Stomach (tissue), 8 donors: ENCODE measurements at regions not wholly inside any gene's neighbourhood (a gene's known extent, or its start where the extent isn't known, plus 50 kb on each side); places are given as distances from the start of the nearest gene placed in this dataset.

Source experiments
- DNase-seq, 2 donors: peaks; one replicate each; pipeline versions ENCODE4 v3.0.0 to v3.0.0-alpha.2; 2013 to 2019
- H3K27ac ChIP-seq, 5 donors: fragments of 200-600 bp in 4 of 5; sonication (generic) in 4 of 5; one replicate each; pipeline ENCODE4 v1.5.1; 2013 to 2019; ENCODE audit warnings: mild to moderate bottlenecking in 1 of 5, moderate library complexity in 1 of 5
- H3K27me3 ChIP-seq, 3 donors: fragments of 200-600 bp; sonication (generic); one replicate each; pipeline ENCODE4 v1.5.1; 2017 to 2019; ENCODE audit warnings: mixed run types in 1 of 3
- H3K36me3 ChIP-seq, 4 donors: fragments of 200-600 bp; sonication (generic); 1 replicate in 3 of 4; 2 replicates in 1 of 4; pipeline ENCODE4 v1.5.1; 2016 to 2019
- H3K4me1 ChIP-seq, 4 donors: fragments of 200-600 bp; sonication (generic); one replicate each; pipeline ENCODE4 v1.5.1; 2016 to 2019
- H3K4me3 ChIP-seq, 4 donors: fragments of 200-600 bp; sonication (generic) in 3 of 4; one replicate each; pipeline ENCODE4 v1.5.1; 2016 to 2019; ENCODE audit warnings: mild to moderate bottlenecking in 1 of 4
- H3K9me3 ChIP-seq, 4 donors: fragments of 200-600 bp; sonication (generic); one replicate each; pipeline ENCODE4 v1.5.1; 2016 to 2019
- EP300 ChIP-seq: sonication (generic); formaldehyde crosslinking; IDR thresholded peaks from one replicate; pipeline ENCODE4 v1.6.1; 2017; ENCODE audit warnings: antibody characterized with exemption
- POLR2A ChIP-seq, 4 donors: fragments of 450-650 bp; IDR thresholded peaks; one replicate each; pipeline ENCODE4 v1.6.1; 2016; ENCODE audit warnings: antibody characterized with exemption in 4 of 4, control low read depth in 2 of 4, mild to moderate bottlenecking in 1 of 4, moderate library complexity in 1 of 4
- POLR2AphosphoS5 ChIP-seq, 3 donors: sonication (generic); formaldehyde crosslinking; IDR thresholded peaks; one replicate each; pipeline ENCODE4 v1.6.1; 2016; ENCODE audit warnings: antibody characterized with exemption in 3 of 3
- WGBS, 5 donors: extraction: QIAGEN DNeasy Blood & Tissue Kit in 3 of 5; methylation state at CpG; one replicate each; pipeline versions ENCODE4 v1.1.5 to v1.1.7; 2013 to 2018; 5-methylcytosine and 5-hydroxymethylcytosine counted together
- intact Hi-C: fragments of 100-400 bp; cut with DNase I; formaldehyde crosslinking; loops from one replicate; pipeline ENCODE4 v1.15.1; 2023; ENCODE audit warnings: low total_unique reads
- TF ChIP-seq, protein P1 (sequence below), 7 experiments: fragments of 450-650 bp in 4 of 7; fragments of 200-600 bp in 3 of 7; sonication (generic) in 3 of 7; IDR thresholded peaks; one replicate each; pipeline ENCODE4 v1.5.1; 2016 to 2019; ENCODE audit warnings: antibody characterized with exemption in 7 of 7, control low read depth in 2 of 7, mild to moderate bottlenecking in 1 of 7
- donor health status: healthy with polysubstance abuse.
- donor health status: Bipolar disorder and iron deficiency.
- donor health status: healthy.

DNA sequence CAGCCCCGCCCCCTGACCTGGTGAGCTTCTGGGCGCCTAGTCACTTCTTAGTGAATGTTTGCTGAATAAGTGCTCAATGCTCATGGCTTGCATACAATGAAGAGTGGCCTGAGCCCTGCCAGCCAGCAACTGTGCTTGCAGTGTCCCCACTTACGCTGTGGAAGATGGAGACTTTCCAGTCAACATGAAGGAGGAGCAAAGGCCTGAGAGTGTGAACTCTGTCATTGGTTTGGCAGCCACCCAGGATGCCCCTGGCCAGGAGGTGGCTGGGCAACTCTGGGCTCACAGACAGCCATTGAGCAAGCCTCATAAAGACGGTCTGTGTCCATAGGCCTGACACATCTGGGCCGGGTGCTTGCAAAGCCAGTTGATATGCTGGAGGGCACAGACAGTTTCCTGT is 72.1 kb upstream of the MAMLD1 start:
- 82 to 90% (median 86%) methylated on average over 5 of the region's 5 CpGs for WGBS, 5 donors
- H3K36me3 ChIP-seq = no peaks in the 10 kb centered on the region
- H3K27ac ChIP-seq = no peak overlapping the region
- H3K9me3 ChIP-seq = no peaks in the 10 kb centered on the region
- TF ChIP-seq EP300 = no peak
- TF ChIP-seq POLR2A (IDR thresholded peaks at IDR 0.05) = no peak
- TF ChIP-seq POLR2AphosphoS5 (IDR thresholded peaks at IDR 0.05) = no peak
- TF ChIP-seq, protein P1, sequence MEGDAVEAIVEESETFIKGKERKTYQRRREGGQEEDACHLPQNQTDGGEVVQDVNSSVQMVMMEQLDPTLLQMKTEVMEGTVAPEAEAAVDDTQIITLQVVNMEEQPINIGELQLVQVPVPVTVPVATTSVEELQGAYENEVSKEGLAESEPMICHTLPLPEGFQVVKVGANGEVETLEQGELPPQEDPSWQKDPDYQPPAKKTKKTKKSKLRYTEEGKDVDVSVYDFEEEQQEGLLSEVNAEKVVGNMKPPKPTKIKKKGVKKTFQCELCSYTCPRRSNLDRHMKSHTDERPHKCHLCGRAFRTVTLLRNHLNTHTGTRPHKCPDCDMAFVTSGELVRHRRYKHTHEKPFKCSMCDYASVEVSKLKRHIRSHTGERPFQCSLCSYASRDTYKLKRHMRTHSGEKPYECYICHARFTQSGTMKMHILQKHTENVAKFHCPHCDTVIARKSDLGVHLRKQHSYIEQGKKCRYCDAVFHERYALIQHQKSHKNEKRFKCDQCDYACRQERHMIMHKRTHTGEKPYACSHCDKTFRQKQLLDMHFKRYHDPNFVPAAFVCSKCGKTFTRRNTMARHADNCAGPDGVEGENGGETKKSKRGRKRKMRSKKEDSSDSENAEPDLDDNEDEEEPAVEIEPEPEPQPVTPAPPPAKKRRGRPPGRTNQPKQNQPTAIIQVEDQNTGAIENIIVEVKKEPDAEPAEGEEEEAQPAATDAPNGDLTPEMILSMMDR (IDR thresholded peaks at IDR 0.05) = no peak
- intact Hi-C loops = no loop called here
- no peak overlapping the region for H3K4me3 ChIP-seq
- no peaks in the 10 kb centered on the region for H3K27me3 ChIP-seq
- DNase-seq = peak in 1 of 2 donors; percentile 8
- H3K4me1 ChIP-seq = no peaks in the 10 kb centered on the region

DNA sequence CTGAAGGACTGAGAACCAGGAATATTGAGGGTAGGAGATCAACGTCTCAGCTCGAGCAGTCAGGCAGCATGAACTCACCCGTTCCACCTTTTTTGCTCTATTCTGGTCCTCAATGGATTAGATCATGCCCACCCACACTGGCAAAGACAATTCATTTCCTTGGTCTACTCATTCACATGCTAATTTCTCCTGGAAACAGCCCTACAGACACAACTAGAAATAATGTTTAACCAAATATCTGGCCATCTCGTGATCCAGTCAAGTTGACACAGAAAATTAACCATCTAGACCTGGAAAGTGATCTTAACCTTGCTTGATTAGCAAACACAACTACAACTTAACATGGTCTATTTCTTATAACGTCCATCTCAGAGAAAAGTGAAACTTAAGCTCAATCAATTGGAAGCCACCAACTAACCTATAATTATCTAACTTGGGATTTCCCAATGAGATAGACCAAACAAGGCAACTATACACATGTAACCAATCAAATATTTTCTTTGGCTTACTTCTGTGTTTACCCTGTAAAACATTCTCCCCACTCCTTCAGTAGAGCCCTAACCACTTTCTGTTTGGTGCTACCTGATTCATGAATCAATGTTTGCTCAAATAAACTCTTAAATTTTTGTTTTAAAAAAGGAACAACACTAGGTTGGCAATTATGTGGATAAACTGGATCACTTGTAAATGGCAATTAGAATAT is 69.7 kb upstream of the MAMLD1 start:
- H3K27me3 ChIP-seq = no peaks in the 10 kb centered on the region
- H3K27ac ChIP-seq = no peak overlapping the region
- WGBS, 5 donors = 39 to 66% (median 54%) methylated on average over 5 of the region's 5 CpGs
- no peak for DNase-seq
- no peak overlapping the region for H3K4me3 ChIP-seq
- no peaks in the 10 kb centered on the region for H3K36me3 ChIP-seq
- no peak for TF ChIP-seq POLR2A (IDR thresholded peaks at IDR 0.05)
- TF ChIP-seq, protein P1 (IDR thresholded peaks at IDR 0.05) = no peak
- TF ChIP-seq EP300 = no peak
- no peak for TF ChIP-seq POLR2AphosphoS5 (IDR thresholded peaks at IDR 0.05)
- H3K9me3 ChIP-seq = no peaks in the 10 kb centered on the region
- intact Hi-C loops = no loop called here
- no peaks in the 10 kb centered on the region for H3K4me1 ChIP-seq

DNA sequence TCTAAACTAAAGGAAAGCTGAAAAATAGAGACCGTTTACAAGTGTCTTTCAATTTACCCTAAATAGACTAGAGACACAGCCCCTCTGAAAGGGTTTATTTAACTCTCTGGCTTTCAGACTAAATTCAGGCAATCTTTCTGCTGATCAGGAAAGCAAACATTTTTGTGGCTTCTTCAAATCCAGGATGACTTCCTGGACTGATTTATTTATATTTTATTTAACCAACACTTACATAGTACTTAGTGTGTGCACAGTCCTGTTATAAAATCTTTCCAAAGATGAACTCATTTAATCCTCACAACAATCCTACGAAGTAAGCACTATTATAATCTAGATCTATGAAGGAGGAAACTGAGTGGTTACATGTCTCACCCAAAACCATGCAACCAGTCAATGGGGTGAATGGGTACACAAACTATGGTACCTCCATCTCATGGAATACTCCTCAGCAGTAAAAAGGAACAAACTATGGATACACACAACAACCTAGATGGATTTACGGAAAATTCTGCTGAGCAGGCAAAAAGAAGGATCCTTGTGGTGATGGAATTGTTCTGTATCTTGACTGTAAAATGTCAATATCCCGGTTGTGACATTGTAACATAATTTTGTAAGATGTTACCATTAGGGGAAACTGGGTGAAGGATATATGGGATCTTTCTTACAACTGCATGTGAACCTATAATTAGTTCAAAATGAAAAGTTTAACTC is 64.1 kb upstream of the MAMLD1 start:
- no peak overlapping the region for H3K27ac ChIP-seq
- no peak for DNase-seq
- no peaks in the 10 kb centered on the region for H3K4me1 ChIP-seq
- H3K4me3 ChIP-seq = no peak overlapping the region
- intact Hi-C loops = no loop called here
- WGBS, 5 donors = 63 to 73% (median 70%) methylated on average over 4 of the region's 4 CpGs
- TF ChIP-seq POLR2AphosphoS5 (IDR thresholded peaks at IDR 0.05) = no peak
- no peak for TF ChIP-seq POLR2A (IDR thresholded peaks at IDR 0.05)
- no peaks in the 10 kb centered on the region for H3K27me3 ChIP-seq
- H3K36me3 ChIP-seq = no peaks in the 10 kb centered on the region
- H3K9me3 ChIP-seq = no peaks in the 10 kb centered on the region

DNA sequence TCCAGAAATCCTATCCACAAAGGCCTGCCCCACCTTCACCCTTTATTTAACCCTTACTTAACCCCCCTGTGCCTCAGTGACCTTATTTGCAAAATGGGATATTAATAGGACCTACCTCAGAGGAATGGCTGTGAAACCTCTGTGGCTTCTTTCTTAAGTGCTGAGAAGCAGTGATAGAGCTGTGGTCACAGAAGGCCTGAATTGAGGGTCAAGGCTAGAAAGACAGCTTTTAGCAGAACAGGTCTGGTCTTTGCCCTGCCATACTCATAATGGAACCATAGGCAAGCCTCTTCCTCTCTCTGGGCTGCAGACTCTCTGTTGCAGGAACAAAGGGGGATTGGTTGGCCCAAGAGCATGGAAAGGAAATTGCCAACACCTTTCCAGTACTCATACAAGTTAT is 63.5 kb upstream of the MAMLD1 start:
- no peaks in the 10 kb centered on the region for H3K36me3 ChIP-seq
- H3K27ac ChIP-seq = no peak overlapping the region
- DNase-seq = no peak
- no peak overlapping the region for H3K4me3 ChIP-seq
- H3K27me3 ChIP-seq = no peaks in the 10 kb centered on the region
- TF ChIP-seq EP300 (no peak), POLR2AphosphoS5 (IDR thresholded peaks at IDR 0.05) (no peak), POLR2A (IDR thresholded peaks at IDR 0.05) (no peak)
- TF ChIP-seq, protein P1 (IDR thresholded peaks at IDR 0.05) = no peak
- no peaks in the 10 kb centered on the region for H3K4me1 ChIP-seq
- H3K9me3 ChIP-seq = no peaks in the 10 kb centered on the region
- intact Hi-C loops = no loop called here
